ENCODE measurements at regions not wholly inside any gene's neighbourhood (a gene's known extent, or its start where the extent isn't known, plus 50 kb on each side); places are given as distances from the start of the nearest gene placed in this dataset.

GRCh38 chr22:48144318-48144717, 1381.9 kb downstream of the TBC1D22A start:
- TF ChIP-seq POLR2A (IDR thresholded peaks at IDR 0.05; ENCODE audit: low read depth, low read length) (no peak), TAF1 (IDR thresholded peaks at IDR 0.05; ENCODE audit: low read depth, low read length) (no peak)

Data from GM12891 (cell line).